Gastroesophageal sphincter (tissue), 4 donors: ENCODE measurements at regions not wholly inside any gene's neighbourhood (a gene's known extent, or its start where the extent isn't known, plus 50 kb on each side); places are given as distances from the start of the nearest gene placed in this dataset.

Source experiments
- ATAC-seq: fragments of 150-250 bp; one replicate; pipeline ENCODE4 v1.9.1; 2016; ENCODE audit warnings: mild to moderate bottlenecking, moderate library complexity
- H3K27ac ChIP-seq, 4 donors: fragments of 200-600 bp; sonication (generic) in 3 of 4; 1 replicate in 3 of 4; 2 replicates in 1 of 4; pipeline ENCODE4 v1.5.1; 2016 to 2019
- H3K27me3 ChIP-seq: fragments of 200-600 bp; sonication (generic); one replicate; pipeline ENCODE4 v1.5.1; 2019
- H3K36me3 ChIP-seq, 2 donors: fragments of 200-600 bp; sonication (generic); one replicate each; pipeline ENCODE4 v1.5.1; 2019; ENCODE audit warnings: control low read depth in 1 of 2
- H3K4me1 ChIP-seq, 3 donors: fragments of 200-600 bp; sonication (generic); 1 replicate in 2 of 3; 2 replicates in 1 of 3; pipeline ENCODE4 v1.5.1; 2016 to 2019; ENCODE audit warnings: control low read depth in 2 of 3
- H3K4me3 ChIP-seq, 2 donors: fragments of 200-600 bp; sonication (generic); one replicate each; pipeline ENCODE4 v1.5.1; 2019; ENCODE audit warnings: mild to moderate bottlenecking in 1 of 2, moderate library complexity in 1 of 2
- H3K9me3 ChIP-seq, 3 donors: fragments of 200-600 bp; sonication (generic); one replicate each; pipeline ENCODE4 v1.5.1; 2017 to 2019; ENCODE audit warnings: control low read depth in 2 of 3
- EP300 ChIP-seq: sonication (generic); formaldehyde crosslinking; IDR thresholded peaks from one replicate; pipeline ENCODE4 v1.6.1; 2017; ENCODE audit warnings: antibody characterized with exemption, mild to moderate bottlenecking
- POLR2A ChIP-seq, 2 donors: fragments of 450-650 bp; IDR thresholded peaks; one replicate each; pipeline ENCODE4 v1.6.1; 2017; ENCODE audit warnings: antibody characterized with exemption in 2 of 2, mild to moderate bottlenecking in 2 of 2, moderate library complexity in 1 of 2
- POLR2AphosphoS5 ChIP-seq: sonication (generic); formaldehyde crosslinking; IDR thresholded peaks from one replicate; pipeline ENCODE4 v1.6.1; 2017; ENCODE audit warnings: antibody characterized with exemption
- WGBS, 2 donors: methylation state at CpG; one replicate each; pipeline ENCODE4 v1.1.5; 2018; ENCODE audit warnings: low coverage in 1 of 2; 5-methylcytosine and 5-hydroxymethylcytosine counted together
- TF ChIP-seq, protein P1 (sequence below), 4 experiments: fragments of 200-600 bp in 2 of 4; fragments of 450-650 bp in 2 of 4; sonication (generic) in 1 of 4; IDR thresholded peaks; one replicate each; pipeline ENCODE4 v1.5.1; 2017 to 2019; ENCODE audit warnings: antibody characterized with exemption in 4 of 4, mild to moderate bottlenecking in 2 of 4, moderate library complexity in 2 of 4

DNA sequence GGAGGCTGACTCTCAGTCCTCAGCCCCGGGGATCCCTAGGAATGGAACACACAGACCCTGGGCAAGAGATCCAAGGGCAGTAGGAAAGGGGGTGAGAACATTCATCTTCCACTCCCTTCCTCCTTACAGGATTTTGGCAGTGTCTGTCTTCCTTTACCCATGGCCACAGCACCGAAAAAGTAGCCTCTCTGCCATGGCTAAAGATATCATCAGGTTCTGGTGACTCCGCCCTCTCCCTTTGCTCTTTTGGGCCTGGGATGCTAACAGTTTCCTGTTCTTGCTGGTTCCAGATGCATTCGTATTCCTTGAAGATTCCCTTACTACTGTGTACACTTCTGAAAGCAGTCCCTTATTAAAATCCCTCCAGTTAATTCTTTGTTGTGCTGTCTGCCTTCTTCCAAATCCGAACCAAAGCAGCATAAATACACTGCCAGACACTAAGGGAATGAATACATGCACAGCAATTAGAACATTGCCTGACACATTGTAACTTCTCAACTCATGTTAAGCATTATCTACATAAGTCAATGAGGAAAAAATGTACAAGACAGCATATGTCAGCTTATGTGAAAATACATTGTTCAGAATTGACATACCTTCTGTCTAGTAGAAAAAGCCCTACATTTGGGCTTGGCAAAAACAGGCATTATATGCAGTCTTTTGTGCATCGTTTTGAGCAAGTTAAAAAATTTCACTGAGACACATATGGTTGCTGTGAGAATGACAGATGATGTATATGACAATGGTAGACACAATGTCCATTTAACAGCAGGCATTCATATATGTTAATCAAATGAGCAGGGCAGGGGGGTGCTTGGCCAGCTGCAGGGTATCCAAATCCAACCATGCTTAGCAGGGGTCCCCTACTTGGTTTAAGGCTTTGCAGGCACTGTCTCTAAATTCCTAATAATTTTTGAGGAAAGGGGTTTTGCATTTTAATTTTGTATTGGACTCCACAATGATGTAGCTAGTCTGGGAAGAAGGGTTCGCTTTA lies 58.8 kb upstream of the RAI14 start:
- peak overlapping the region in 3 of 4 donors; percentile 6 to 49 (median 28) for H3K27ac ChIP-seq
- no peak for ATAC-seq

DNA sequence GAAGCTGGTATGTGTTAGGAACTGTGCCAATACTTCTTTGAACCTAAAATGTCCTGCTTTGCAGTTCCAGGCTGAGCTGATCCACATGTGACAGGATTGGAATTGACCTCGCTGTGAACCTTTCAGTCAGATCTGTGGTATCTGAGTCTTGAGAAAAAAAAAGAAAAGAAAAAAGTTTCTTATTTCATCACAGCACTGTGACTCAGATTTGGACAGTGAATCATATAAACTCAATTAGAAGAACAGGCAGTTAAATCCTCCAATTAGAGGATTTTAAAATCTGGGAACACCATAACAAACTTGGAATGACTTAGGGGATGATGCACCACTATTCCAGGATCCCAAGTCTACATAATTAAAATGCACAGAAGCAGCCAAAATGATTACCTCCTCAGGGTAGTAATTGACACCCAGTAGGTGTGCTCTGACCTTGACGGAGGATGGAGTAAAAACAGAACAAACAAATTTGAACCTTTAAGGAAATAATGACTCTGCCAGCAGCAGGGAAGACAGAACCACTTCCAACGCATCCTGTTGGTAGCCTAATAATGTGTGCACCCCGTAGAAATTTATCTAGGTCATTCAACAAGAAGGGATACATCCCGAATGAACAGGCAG lies 57.8 kb upstream of the RAI14 start:
- H3K27me3 ChIP-seq, result no peaks in the 10 kb centered on the region
- no peak overlapping the region for H3K4me3 ChIP-seq
- TF ChIP-seq, protein P1, sequence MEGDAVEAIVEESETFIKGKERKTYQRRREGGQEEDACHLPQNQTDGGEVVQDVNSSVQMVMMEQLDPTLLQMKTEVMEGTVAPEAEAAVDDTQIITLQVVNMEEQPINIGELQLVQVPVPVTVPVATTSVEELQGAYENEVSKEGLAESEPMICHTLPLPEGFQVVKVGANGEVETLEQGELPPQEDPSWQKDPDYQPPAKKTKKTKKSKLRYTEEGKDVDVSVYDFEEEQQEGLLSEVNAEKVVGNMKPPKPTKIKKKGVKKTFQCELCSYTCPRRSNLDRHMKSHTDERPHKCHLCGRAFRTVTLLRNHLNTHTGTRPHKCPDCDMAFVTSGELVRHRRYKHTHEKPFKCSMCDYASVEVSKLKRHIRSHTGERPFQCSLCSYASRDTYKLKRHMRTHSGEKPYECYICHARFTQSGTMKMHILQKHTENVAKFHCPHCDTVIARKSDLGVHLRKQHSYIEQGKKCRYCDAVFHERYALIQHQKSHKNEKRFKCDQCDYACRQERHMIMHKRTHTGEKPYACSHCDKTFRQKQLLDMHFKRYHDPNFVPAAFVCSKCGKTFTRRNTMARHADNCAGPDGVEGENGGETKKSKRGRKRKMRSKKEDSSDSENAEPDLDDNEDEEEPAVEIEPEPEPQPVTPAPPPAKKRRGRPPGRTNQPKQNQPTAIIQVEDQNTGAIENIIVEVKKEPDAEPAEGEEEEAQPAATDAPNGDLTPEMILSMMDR (IDR thresholded peaks at IDR 0.05), result no peak
- TF ChIP-seq POLR2A (IDR thresholded peaks at IDR 0.05) (no peak), POLR2AphosphoS5 (peak; percentile 69), EP300 (no peak)
- peaks cover 3 to 27% (median 5%) of the 10 kb centered on the region in 3 donors for H3K4me1 ChIP-seq
- no peaks in the 10 kb centered on the region for H3K9me3 ChIP-seq
- no peaks in the 10 kb centered on the region for H3K36me3 ChIP-seq
- peak; percentile 82 for ATAC-seq
- H3K27ac ChIP-seq, result peak overlapping the region in 3 of 4 donors; percentile 31 to 49 (median 35)
- 37 to 45% methylated on average over 2 to 5 of the region's 5 CpGs for WGBS, 2 donors

More for the DNA sequence above, 58.8 kb upstream of the RAI14 start:
- H3K9me3 ChIP-seq, result no peaks in the 10 kb centered on the region
- TF ChIP-seq EP300, result no peak
- no peak for TF ChIP-seq POLR2AphosphoS5
- TF ChIP-seq, protein P1 (IDR thresholded peaks at IDR 0.05), result no peak
- no peak for TF ChIP-seq POLR2A (IDR thresholded peaks at IDR 0.05)
- H3K36me3 ChIP-seq, result no peaks in the 10 kb centered on the region
- H3K27me3 ChIP-seq, result no peaks in the 10 kb centered on the region
- H3K4me3 ChIP-seq, result no peak overlapping the region
- WGBS, 2 donors, result 39 to 42% methylated on average over 5 to 6 of the region's 7 CpGs
- H3K4me1 ChIP-seq, result peaks cover 3 to 27% (median 5%) of the 10 kb centered on the region in 3 donors

DNA sequence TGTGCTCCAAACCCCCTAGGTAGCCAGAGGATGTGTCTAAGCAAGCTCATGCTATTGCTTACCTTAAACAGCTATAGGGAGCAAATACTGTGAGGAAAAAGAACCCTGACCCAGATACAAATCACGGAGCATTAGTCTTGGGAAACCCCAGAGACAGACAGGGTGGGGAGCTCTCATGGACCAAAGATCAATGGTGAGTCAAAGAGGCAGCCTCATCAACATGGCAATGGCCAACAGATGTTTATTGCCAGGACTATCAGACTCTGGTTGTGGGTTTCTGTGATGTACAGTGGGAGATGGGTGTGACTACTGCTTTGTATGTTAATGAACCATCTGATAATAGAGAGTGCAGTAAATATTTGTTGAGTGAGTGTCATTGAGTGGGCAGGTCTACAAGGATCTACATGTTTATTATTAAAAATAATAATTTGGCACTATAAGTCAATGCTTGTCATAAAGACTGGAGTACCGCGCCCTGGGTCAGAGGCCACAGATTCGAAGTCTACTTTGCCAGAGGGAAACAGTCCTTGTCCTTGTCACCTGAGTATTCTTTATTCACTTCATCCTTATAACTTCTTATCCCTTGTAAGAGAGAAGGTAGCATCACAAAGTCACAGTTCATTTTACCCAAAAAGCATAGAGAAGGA lies 56.5 kb upstream of the RAI14 start:
- no peak for ATAC-seq
- H3K9me3 ChIP-seq, result no peaks in the 10 kb centered on the region
- no peaks in the 10 kb centered on the region for H3K36me3 ChIP-seq
- 84 to 90% methylated on average over 4 of the region's 4 CpGs for whole genome bisulfite sequencing, 2 donors
- TF ChIP-seq EP300 (no peak), POLR2A (IDR thresholded peaks at IDR 0.05) (no peak), POLR2AphosphoS5 (no peak)
- TF ChIP-seq, protein P1 (IDR thresholded peaks at IDR 0.05), result no peak
- no peak overlapping the region for H3K27ac ChIP-seq
- H3K4me3 ChIP-seq, result no peak overlapping the region
- H3K4me1 ChIP-seq, result peaks cover 3 to 27% (median 5%) of the 10 kb centered on the region in 3 donors
- H3K27me3 ChIP-seq, result no peaks in the 10 kb centered on the region

DNA sequence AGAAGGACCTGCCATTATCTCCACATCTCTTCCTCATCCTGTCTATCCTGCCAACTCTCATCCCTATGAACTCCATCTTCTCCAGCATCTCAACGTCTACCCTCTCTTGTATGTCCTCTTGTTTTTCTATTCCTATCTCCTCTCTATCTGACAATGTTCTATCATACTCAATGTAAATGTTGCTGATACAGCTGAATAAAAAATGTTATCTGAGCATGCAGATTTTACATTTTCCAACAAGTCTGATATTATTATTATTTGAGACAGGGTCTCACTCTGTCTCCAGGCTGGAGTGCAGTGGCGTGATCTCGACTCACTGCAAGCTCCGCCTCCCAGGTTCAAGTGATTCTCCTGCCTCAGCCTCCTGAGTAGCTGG lies 56.0 kb upstream of the RAI14 start:
- Histone ChIP-seq H3K9me3 (no peaks in the 10 kb centered on the region), H3K4me1 (peaks cover 3 to 27% (median 5%) of the 10 kb centered on the region in 3 donors), H3K36me3 (no peaks in the 10 kb centered on the region), H3K27ac (no peak overlapping the region), H3K27me3 (no peaks in the 10 kb centered on the region), H3K4me3 (no peak overlapping the region)
- WGBS, 2 donors, result 92 to 93% methylated on average over 4 of the region's 4 CpGs
- no peak for ATAC-seq
- TF ChIP-seq EP300 (no peak), POLR2A (IDR thresholded peaks at IDR 0.05) (no peak), POLR2AphosphoS5 (no peak)
- TF ChIP-seq, protein P1 (IDR thresholded peaks at IDR 0.05), result no peak
